Limb (tissue), 2 donors: ENCODE measurements at regions not wholly inside any gene's neighbourhood (a gene's known extent, or its start where the extent isn't known, plus 50 kb on each side); places are given as distances from the start of the nearest gene placed in this dataset.

ENCODE experiments used
- DNase-seq, 2 donors: peaks; one replicate each; pipeline ENCODE4 v3.0.0-alpha.2; 2016; ENCODE audit errors: extremely low spot score in 2 of 2

DNA sequence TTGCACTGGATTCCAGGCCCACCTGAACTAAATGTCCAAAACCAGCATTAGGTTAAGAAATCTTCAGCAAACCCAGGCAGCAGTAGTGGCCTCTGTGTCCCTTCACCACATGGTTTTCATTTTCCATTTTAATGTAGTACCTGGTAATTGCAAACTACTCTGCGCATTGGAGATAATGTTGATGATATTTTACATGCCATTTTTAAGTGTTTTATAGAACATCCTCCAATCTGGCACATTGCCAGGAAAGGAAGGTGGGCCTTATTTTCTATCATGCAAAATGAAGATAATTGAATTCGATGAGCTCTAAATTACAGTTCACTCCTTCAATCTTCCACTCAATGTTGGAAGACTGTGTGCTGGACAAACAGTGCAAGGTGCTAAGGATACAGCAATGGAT lies 89.5 kb downstream of the ZC3H11B start:
- no peak for DNase-seq

DNA sequence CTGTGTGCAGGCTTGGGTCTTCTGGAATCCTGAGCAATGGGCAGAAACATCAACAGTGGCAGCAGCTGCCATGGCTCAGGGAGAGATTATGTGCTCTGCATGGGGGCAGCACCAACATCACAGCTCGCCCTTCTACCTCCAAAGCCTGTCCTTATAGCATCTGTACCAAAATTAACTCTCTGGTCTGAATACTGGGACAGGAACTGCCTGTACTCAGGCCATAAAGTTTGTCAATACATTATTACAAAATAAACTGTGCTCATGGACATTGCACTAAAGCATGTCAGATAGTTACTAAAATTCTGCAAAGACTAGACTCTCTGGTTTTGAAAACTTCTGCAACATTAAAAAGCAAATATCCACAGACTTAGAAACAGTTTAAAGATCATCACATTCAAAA lies 91.6 kb downstream of the ZC3H11B start:
- DNase-seq, result no peak

DNA sequence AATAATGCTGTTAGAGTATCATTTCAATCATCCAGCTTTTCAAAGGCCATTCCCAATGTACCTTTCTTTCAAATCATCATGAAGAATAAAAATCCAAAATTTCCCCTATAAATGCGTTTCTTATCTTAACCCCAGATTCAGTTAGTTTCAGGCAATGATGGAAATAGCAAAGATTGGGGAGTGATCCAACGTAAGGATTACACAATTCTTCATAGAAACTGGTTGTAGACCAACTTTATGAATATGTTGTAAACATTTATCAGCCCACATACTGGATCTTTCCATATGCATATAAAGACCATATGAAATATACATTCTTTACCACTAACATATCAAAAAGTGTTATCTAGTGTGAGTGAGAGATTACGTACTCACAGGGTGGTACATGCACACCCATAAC lies 92.7 kb downstream of the ZC3H11B start:
- no peak for DNase-seq

DNA sequence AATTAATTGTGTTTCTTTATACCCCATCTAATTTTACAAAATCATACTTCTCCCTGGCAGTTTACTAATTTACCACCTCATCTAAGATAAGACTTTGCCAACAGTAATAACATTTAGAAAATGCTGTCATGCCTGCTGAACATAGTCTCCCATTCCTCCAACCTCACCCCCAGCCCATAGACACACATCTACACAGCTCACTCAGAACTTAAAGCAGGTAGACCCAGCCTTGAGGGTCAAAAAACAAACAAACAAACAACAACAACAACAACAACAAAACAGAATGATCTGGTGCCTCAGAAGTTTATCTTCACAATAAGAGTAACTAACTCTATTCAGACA lies 94.0 kb downstream of the ZC3H11B start:
- no peak for DNase-seq

DNA sequence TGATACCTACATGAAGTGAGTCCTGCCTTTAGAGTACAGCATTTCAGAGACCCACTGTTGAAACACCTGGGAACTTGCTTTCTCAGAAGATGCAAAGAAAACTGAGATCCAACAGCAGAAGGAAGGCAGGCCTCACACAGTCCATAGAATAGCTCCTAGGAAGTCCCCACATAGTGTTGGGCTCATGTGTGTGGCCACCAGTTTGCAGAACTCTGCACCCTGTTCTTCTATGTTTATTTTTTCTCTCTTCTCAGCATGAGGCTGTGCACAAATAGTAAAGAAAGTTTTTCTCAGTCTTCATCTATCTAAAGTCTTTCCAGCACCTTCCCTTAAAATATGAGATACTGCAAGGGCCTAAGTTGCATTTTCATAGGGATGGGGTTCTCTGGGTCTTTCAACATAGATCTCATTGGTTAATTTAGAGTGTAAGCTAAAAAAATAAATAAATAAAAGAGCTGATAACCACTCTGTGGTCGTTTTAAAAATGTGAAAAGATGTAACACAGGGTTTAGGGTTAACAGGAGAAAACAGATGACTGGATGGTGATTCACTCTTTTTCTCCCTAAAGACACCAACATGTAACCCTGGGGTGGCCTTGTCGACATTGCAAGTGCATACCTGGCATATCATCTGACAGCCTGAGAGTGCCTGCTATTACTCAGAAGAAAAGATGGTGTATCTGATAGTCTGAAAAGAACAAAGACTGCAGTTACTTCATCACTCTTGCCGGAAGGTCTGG lies 94.6 kb downstream of the ZC3H11B start:
- no peak for DNase-seq

DNA sequence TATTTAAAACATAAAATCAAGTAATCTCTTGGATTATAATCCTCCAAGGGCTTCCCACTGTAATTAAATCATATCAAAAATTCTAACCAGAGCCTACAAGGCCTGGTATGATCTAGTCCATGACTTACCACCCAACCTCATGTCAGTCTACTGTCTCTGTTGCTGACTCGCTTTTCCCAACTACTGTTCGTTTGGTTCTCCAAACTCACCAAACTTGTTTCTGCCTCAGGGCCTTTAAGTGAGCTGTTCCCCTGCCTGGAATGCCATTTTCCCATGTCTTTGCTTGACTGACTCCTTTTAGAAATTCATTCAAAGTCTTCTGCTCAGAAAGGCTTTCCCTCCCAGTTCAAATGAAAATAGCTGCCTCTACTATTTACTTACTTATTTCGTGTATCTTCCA lies 95.9 kb downstream of the ZC3H11B start:
- DNase-seq, result no peak

DNA sequence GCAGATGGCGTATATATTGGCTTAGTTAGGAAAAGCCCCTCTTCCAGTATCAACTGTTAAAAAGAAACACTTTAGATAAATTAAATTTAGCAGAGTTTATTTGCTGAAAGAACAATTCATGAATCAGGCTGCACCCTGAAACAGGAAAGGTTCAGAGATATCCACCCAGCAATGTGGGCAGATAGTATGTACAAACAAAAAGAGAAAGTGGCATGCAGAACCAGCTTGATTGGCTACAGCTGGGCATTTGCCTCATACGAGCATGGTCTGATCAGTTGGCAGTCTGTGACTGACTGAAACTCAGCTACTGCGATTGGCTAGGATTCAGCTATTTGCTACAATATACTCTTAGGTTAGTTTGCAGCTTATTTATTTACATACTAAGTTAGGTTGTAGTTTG lies 98.2 kb downstream of the ZC3H11B start:
- no peak for DNase-seq

DNA sequence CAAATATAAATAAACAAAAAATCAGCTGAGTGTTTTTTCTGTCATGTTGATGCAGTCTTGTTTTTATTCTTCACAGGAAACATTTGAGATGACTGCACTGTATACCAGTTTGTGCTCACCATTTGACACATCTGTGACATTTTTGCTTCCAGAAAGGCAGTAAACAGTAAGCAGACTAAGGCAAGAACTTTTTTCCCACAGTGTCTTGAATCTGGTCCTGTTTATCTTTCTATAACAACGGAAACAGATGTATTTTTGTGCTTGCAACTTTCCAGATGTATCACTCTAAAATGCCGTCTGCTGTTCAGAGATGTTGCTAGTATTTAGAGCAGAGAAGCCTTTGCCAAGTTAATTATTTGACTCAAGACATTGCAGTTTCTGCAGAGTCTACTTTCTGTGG lies 105.5 kb downstream of the ZC3H11B start:
- DNase-seq, result peak in 1 of 2 donors; percentile 73

DNA sequence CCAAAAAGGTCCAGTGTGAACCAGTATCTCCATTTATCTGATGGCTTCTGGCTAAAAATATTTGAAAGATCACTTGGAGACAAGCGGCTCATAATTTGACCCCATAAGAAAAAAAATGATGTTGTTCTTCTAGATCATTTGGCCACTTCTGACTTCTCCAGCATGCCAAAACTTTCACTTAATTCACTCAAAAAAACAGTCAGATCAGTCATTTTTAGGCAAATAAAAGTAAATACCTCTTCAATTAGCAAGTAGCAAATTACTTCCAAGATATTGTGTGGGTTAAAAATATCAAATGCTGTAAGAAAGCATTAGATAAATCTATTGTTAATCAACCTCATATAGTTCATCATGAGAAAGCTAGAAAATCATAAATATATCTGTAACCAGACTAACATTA lies 106.0 kb downstream of the ZC3H11B start:
- no peak for DNase-seq

DNA sequence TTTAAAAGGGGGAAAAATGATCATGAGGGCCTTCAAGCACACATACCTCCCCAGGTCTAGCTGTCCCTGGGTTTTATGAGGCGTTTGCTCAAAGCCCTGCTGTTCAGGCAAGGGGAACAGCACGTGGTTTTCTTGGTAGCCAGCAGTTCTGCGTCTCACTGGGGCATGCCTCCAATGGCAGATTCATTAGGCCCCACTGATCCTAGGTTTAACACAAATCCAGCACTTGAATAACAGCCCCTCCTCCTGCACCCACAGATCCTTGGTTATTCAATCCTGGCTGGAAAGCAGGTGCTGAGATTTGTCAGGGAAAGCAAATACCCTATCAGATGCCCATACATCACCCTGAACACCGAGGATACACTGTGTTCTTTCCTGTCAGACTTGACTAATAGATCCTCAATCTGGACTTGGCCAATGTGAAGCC lies 106.4 kb downstream of the ZC3H11B start:
- DNase-seq, result no peak

DNA sequence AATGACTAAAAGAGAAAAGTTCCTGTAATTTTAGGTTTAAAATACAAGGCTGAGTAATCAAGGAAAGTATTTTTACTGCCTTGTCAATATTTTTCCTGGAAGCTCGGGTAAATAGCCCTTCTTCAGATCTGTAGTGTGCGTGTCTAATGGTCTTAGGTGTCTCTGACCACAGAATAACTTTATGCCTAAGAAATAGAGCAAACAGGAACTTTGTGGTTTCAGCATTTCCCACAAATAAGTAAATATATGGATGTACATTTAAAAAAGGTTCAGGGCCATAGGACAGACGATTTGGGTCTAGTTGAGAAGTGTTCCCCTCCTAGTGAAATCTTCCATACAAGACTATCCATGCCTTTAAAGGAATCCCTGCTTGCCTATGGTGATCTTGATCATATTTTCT lies 107.0 kb downstream of the ZC3H11B start:
- DNase-seq, result no peak

DNA sequence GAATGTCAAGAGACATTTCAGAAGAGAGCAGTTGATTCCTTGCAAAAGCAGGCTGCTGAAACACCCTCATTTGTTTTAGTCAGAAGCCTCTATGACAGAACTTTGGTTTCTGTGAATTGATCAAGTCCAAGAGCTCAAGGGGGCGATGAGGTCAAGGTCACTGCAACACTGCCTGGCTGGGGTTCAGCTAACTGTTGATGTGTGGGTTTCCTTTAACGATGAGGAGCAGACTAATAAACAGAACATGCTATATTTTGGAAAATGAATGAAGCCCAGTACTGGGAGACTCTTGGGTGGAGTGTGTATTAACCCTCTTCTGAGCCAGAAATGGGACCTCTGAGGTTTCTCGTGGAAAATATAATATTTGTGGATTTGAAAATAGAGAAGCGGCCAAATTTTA lies 109.3 kb downstream of the ZC3H11B start:
- DNase-seq, result no peak

DNA sequence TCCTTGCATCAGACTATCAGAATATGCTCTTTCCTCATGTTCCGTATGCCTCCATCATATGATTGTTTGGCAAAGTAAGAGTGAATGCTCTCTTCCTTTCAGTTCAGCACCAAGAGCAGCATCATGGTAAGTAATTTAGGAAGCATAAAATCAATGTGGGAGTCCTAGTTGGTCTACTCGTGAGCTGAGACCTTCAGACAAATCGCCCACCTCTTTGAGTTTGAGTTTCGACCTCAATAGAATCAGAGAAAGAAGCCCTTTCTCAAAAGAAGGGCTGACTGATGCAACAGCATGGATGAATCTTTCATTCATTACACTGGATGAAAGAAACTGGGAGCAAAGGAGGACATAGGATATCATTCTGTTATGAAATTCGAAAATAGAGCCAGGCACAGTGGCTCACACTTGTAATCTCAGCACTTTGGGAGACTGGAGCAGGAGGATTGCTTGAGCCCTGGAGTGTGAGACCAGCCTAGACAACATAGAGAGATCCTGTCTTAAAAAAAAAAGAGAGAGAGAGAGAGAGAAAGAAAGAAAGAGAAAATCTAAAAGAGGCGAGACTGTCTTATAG lies 112.5 kb downstream of the ZC3H11B start:
- DNase-seq, result no peak

DNA sequence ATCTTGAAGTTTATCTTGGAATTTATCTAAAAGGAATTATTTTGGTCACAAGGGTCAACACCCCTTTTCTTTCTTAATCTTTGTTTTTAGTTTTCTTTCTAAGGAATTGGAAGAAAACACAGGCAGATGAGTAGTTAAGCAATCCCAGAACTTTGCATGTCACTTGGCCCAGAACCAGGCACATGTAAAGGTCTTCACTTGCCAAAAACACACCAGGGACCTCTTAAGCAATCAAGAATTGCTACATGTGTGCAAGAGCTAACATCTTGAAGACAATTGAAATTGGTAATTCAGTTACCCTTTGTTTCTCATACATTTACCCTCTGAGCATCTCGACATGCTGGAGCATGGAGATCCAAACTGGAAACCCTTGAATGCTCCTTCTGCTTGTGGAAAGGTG lies 114.2 kb downstream of the ZC3H11B start:
- DNase-seq, result no peak

DNA sequence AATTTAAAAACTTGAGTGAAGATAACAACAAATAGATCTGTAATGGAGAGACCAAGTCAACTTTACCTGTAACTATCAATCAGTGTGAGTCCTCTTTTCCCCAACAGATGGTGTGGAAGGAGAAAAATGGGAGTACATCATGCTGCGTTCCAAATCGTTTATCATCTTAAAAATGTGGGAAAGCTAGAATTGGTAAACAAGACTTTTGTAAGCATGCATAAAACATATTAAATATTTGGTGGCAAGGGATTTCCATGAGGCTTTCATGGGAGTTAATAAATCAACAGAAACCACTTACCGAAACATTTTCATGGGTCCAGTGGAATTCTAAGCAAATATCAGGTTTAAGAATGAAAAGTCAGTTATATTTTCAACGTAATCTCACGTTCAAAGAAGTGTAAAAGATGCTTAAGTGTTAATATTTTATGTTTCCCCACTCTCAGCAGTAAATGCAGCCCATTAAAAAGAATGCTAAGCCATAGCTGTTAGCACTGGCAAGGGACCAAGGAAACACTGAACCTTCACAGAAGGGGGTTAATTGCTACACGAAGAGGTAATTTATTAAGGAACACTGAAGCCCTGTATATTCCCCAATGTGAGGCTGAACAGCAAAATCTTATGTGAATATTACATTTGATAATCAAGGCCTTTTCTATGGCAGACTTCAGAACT lies 117.0 kb downstream of the ZC3H11B start:
- DNase-seq, result no peak

DNA sequence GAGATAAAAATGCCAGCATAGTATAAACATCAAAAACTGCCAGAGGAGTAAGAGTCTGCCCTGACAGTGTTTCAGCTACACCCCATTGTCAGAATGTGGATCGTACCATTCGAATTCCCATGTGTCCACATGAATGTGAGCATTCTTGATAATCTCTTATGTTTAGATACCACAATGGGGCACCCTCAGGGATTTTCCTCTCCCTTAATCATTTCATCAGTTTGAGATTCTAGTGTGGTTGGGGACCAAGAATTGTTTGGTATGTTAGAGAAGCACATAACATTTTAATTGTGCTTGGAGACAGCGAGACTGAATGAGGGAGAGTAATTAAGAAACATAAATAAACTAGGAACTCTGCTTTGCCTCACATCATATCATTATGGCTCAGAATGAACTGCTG lies 120.2 kb downstream of the ZC3H11B start:
- DNase-seq, result no peak

DNA sequence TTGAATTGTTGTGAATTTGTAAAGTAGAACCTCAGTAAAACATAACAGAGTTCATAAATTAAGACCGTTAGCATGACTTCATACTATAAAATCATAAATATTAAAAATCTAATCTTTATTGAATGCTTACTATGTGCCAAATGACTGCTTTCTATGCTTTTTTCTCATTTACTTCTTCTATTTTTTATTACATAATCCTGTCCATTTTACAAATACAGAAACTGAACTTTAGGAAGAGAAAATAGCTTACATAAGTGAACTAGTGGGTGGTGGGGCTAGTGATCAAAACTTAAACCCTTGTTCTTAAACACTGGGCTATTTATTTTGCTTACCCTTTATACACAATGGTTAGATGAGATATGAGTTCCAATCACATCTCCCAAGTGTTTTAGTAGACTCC lies 122.3 kb downstream of the ZC3H11B start:
- no peak for DNase-seq

DNA sequence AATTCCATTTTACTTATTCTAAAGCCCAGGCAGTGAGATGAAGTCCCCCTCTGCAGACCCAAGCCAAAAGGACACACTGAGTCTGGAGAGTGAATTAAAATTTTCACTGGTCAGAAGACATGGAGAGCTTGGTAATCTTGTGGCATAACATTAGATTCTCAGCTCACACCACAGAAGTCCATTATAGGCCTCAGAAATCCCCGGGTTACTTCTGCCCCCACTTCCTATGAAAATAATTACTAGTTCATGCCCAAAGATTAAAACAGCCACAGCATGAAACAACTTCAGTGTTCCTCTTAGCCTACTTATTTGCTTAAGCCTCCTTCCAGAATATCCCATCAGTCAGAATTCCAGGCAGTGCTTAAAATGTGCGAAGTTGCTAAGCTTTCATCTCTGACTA lies 123.3 kb downstream of the ZC3H11B start:
- no peak for DNase-seq

DNA sequence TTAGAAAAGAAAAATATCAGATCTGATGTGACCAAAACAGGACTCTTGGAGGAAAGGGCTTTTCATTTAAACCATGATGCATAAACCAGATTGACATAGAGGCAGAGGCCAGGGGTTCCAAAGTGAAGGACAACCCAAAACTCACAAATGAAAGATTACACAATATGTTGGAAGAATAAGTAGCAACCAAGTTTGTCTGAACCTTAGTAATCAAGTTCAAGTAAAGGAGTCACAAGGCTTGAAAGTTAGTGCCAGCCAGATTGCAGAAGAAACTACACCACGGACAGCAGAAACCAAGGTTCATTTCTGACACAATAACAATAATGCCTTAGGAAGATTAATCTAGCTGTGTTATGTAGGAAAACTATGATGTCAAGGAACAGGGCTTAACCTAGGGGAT lies 124.6 kb downstream of the ZC3H11B start:
- DNase-seq, result no peak

DNA sequence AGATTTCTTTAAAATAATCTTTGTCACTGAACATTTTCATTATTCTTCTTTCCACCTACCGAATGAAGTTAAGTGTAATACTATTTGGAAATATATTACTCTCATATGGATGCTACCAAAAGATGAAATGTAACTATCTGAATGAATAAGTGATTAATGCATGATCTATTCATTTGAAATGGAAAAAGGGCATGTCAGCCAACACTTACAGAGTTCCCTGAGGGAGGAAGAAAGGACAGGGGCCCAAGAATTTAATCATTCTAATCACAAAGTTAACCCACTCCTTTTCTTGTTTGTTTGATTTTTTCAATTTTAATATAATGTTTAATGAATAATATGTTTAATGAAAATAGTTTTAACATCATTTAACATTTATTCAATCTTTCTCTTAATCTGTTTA lies 129.4 kb downstream of the ZC3H11B start:
- DNase-seq, result no peak

DNA sequence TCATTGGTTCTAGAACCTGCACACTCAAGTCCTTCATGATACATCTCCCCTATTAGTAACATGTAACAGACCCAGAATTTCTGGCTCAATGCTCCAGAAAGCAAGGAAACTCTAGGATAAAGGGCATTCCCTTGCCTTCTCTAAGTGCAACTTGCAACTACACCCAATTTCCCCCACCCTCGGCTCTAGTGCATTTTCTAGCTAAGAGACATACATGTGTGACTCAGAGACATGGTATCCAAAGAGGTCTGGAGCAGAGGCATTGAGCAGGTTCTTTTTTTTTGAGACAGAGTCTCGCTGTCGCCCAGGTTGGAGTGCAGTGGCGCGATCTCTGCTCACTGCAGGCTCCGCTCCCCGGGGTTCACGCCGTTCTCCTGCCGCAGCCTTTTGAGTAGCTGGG lies 132.9 kb downstream of the ZC3H11B start:
- DNase-seq, result no peak

DNA sequence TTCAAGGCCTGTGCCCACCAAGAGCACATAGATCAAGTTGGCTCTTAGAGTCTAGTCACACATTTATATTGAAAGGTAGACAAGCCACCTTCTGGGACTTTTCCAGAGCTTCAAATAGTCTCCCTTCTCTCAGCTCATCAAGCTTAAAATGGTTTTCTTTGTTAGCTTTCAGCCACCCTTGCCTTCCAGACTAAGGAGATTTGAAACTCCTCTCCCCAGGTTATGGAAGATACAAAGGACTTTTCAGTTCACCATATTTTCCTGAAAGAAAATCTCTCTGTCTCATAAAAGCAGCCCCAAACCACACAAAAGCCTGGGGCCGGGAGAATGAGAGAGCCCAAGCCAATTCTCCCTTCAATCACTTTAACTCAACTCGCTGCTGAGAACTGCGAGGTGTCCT lies 134.1 kb downstream of the ZC3H11B start:
- DNase-seq, result no peak

DNA sequence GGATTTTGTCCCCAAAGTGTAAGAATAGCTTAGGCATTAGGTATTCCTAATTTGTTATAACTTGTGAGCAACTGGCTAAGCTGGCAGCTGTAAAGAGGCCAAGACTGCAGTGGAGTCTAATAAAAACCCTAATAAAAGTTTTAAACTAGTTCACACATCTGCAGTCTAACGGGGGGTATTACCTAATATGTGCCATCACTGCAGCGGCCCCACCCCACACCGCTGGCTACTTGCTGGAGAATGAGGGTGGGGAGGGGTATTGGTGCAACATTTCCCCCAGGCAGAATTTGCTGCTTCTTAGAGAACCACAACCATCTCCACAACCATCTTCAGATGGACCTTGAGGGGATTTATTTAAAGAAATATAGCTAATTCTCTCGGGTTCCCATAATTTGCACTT lies 135.0 kb downstream of the ZC3H11B start:
- DNase-seq, result no peak
